Stimulated activated CD4-positive, alpha-beta T cell treated with anti-CD3 and anti-CD28 coated beads, Interleukin-2, amount 100 ng/mL, for 48 hours (primary cell): ENCODE measurements at regions not wholly inside any gene's neighbourhood (a gene's known extent, or its start where the extent isn't known, plus 50 kb on each side); places are given as distances from the start of the nearest gene placed in this dataset.

Experiments
- DNase-seq, 2 donors: peaks; one replicate each; pipeline ENCODE4 v3.0.0-alpha.2; 2020

GRCh38 chr3:103381296-103382079 is 946.7 kb downstream of the ZPLD1 start:
- no peak for DNase-seq

GRCh38 chr3:103385961-103386656 is 951.3 kb downstream of the ZPLD1 start:
- no peak for DNase-seq

- no peak for DNase-seq
These were observed 953.4 kb downstream of the ZPLD1 start for GRCh38 chr3:103388214-103388613.

GRCh38 chr3:103389356-103389755 is 954.5 kb downstream of the ZPLD1 start:
- no peak for DNase-seq

- no peak for DNase-seq
These were observed 958.8 kb downstream of the ZPLD1 start for GRCh38 chr3:103393395-103394186.

GRCh38 chr3:103403191-103403590 is 968.4 kb downstream of the ZPLD1 start:
- DNase-seq = no peak

GRCh38 chr3:103406320-103406850 is 971.6 kb downstream of the ZPLD1 start:
- DNase-seq = no peak

- DNase-seq = no peak
These were observed 975.4 kb downstream of the ZPLD1 start for GRCh38 chr3:103410231-103410630.

- no peak for DNase-seq
These were observed 986.6 kb downstream of the ZPLD1 start for GRCh38 chr3:103421460-103421859.

- no peak for DNase-seq
These were observed 1003.1 kb downstream of the ZPLD1 start for GRCh38 chr3:103437883-103438282.

GRCh38 chr3:103440539-103441203 is 1005.9 kb downstream of the ZPLD1 start:
- no peak for DNase-seq

GRCh38 chr3:103446953-103447629 is 1012.3 kb downstream of the ZPLD1 start:
- DNase-seq = no peak

GRCh38 chr3:103453152-103453551 is 1018.3 kb downstream of the ZPLD1 start:
- no peak for DNase-seq

GRCh38 chr3:103459815-103460214 is 1025.0 kb downstream of the ZPLD1 start:
- DNase-seq = no peak

- DNase-seq = no peak
These were observed 1035.7 kb downstream of the ZPLD1 start for GRCh38 chr3:103470498-103470897.

GRCh38 chr3:103494011-103494410 is 1059.2 kb downstream of the ZPLD1 start:
- no peak for DNase-seq

- DNase-seq = no peak
These were observed 1059.7 kb downstream of the ZPLD1 start for GRCh38 chr3:103494512-103494911.

- DNase-seq = no peak
These were observed 1060.4 kb downstream of the ZPLD1 start for GRCh38 chr3:103495186-103495585.

- DNase-seq = no peak
These were observed 1064.5 kb downstream of the ZPLD1 start for GRCh38 chr3:103499132-103499900.

- DNase-seq = no peak
These were observed 1065.2 kb downstream of the ZPLD1 start for GRCh38 chr3:103499967-103500366.

GRCh38 chr3:103510760-103511159 is 1075.9 kb downstream of the ZPLD1 start:
- DNase-seq = no peak
